ENCODE measurements at regions not wholly inside any gene's neighbourhood (a gene's known extent, or its start where the extent isn't known, plus 50 kb on each side); places are given as distances from the start of the nearest gene placed in this dataset.

DNA sequence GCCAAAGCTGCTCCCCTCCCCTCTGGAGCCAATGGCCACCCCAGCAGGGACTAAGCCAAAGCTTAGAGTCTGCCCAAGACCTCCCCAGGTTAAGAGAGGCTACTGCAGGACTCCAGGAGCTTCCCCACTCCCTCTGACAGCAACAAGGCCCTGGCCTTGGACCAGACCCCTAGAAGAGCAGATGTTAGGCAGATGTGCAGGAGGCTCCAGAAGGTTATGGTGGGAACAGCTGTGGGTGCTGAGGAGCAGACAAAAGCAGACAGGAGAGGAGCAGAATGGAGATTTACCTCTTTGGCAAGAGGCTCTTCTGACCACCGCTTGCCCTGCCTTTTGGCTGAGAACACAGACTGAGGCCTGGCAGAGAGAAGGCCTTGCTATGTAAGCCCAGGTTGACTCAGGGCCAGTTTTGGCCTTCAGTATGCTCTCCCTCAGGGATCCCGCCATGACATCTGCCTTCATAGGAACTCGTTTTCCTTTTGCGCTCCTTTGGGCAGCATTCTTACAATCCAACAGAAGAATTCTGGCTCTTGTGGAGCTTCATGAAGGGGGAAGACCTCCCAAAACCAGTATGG lies 113.0 kb downstream of the RBFOX3 start:
- no peaks in the 10 kb centered on the region for H3K36me3 ChIP-seq
- H3K9me3 ChIP-seq: no peaks in the 10 kb centered on the region
- H3K27ac ChIP-seq: no peak overlapping the region
- intact Hi-C loops (cut with DNase I; ENCODE audit: low total_unique reads): no loop called here
- no peaks in the 10 kb centered on the region for H3K4me1 ChIP-seq
- no peaks in the 10 kb centered on the region for H3K27me3 ChIP-seq
- TF ChIP-seq POLR2A (IDR thresholded peaks at IDR 0.05): no peak
- TF ChIP-seq, protein P1, sequence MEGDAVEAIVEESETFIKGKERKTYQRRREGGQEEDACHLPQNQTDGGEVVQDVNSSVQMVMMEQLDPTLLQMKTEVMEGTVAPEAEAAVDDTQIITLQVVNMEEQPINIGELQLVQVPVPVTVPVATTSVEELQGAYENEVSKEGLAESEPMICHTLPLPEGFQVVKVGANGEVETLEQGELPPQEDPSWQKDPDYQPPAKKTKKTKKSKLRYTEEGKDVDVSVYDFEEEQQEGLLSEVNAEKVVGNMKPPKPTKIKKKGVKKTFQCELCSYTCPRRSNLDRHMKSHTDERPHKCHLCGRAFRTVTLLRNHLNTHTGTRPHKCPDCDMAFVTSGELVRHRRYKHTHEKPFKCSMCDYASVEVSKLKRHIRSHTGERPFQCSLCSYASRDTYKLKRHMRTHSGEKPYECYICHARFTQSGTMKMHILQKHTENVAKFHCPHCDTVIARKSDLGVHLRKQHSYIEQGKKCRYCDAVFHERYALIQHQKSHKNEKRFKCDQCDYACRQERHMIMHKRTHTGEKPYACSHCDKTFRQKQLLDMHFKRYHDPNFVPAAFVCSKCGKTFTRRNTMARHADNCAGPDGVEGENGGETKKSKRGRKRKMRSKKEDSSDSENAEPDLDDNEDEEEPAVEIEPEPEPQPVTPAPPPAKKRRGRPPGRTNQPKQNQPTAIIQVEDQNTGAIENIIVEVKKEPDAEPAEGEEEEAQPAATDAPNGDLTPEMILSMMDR (IDR thresholded peaks at IDR 0.05): no peak
- DNase-seq: no peak
- H3K4me3 ChIP-seq: no peak overlapping the region

DNA sequence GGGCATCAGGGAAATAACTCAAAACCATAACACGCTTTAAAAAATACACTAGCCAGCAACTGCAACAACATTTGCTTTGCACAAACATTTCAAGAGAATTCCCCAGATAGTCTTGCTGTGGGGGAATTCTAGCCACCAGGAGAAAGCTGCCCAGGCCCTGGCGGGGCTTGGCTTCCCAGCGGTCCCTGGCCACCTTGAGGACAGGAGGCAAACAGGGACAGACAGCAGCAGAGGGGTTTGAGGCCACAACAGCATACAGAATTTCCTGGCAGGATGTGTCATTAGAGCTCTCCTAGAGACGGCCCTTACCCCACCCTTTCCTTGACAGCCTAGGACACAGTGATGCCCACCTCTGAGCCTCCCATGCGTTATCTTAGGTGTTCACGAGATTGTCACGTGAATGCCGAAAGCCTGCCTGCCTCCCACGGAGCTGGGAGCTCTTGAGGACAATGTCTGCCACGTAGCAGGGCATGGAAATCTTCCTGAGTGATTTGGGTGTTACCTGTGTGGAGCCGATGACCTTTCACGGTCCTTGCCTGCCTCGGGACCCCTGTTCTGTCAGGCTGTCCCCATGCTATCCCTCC lies 114.3 kb downstream of the RBFOX3 start:
- H3K36me3 ChIP-seq: no peaks in the 10 kb centered on the region
- DNase-seq: no peak
- no peaks in the 10 kb centered on the region for H3K9me3 ChIP-seq
- intact Hi-C loops (cut with DNase I; ENCODE audit: low total_unique reads): no loop called here
- no peaks in the 10 kb centered on the region for H3K4me1 ChIP-seq
- no peaks in the 10 kb centered on the region for H3K27me3 ChIP-seq
- no peak for TF ChIP-seq POLR2A (IDR thresholded peaks at IDR 0.05)
- TF ChIP-seq, protein P1 (IDR thresholded peaks at IDR 0.05): no peak
- no peak overlapping the region for H3K4me3 ChIP-seq
- no peak overlapping the region for H3K27ac ChIP-seq

DNA sequence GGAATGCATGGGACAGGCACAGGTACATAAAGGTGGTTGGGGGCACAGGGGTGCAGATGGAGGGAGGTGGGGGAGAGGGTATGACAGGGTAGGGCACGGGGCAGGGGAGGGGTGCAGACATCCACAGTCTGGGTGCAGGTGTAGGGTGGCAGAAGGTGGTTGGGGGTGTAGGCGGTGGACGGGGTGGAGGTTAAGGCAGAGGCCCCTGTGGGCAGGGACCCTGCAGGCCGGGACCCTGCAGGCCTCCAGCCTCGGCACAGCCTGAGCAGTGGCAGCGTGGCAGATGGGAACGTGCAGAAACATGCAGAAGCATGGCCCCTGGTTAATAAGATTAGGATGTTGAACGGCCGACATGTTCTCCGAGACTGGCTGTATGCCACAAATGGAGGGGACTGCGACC lies 115.2 kb downstream of the RBFOX3 start:
- DNase-seq: no peak
- TF ChIP-seq, protein P1 (IDR thresholded peaks at IDR 0.05): no peak
- TF ChIP-seq POLR2A (IDR thresholded peaks at IDR 0.05): no peak
- Histone ChIP-seq H3K9me3 (no peaks in the 10 kb centered on the region), H3K27ac (no peak overlapping the region), H3K4me1 (no peaks in the 10 kb centered on the region), H3K36me3 (no peaks in the 10 kb centered on the region), H3K4me3 (no peak overlapping the region), H3K27me3 (no peaks in the 10 kb centered on the region)
- intact Hi-C loops (cut with DNase I; ENCODE audit: low total_unique reads): no loop called here

DNA sequence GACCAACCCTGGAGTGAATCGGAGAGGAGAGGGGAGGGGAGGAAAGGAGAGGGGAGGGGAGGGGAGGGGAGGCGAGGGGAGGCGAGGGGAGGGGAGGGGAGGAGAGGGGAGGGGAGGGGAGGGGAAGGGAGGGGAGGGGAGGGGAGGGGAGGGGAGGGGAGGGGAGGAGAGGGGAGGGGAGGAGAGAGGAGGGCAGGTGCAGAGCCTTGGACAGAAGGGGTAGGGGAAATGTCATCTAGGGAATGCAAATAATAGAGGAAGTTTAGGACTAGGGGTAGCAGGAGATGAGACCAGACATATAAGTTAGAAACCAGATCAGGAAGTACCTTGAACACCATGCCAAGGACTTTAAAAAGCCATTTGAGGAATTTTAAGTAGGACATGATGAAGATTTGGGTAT lies 119.8 kb downstream of the RBFOX3 start:
- TF ChIP-seq, protein P1 (IDR thresholded peaks at IDR 0.05): no peak
- no peak for TF ChIP-seq POLR2A (IDR thresholded peaks at IDR 0.05)
- no peak overlapping the region for H3K4me3 ChIP-seq
- no peaks in the 10 kb centered on the region for H3K9me3 ChIP-seq
- intact Hi-C loops (cut with DNase I; ENCODE audit: low total_unique reads): no loop called here
- no peak for DNase-seq
- H3K27ac ChIP-seq: no peak overlapping the region
- no peaks in the 10 kb centered on the region for H3K36me3 ChIP-seq
- H3K27me3 ChIP-seq: no peaks in the 10 kb centered on the region
- no peaks in the 10 kb centered on the region for H3K4me1 ChIP-seq

DNA sequence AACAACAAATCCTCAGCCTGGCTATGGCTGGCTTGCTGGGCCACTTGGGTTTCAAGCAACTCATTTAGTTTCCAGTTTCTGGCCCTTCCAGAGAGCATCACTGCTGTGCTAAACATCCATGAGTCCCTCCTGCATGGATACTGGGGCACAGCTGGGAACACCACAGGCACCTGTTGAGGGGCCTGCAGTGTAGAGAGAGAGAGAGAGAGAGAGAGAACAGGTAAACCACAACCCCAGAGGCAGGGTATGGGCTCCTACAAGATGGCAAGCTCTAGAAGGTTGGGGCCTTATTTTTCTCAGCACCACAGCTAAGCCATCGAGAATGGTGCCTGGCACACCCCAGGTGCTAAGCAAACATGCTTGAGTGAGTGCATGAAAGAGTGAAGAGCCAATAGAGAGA lies 120.3 kb downstream of the RBFOX3 start:
- no peak for DNase-seq
- H3K36me3 ChIP-seq: no peaks in the 10 kb centered on the region
- H3K9me3 ChIP-seq: no peaks in the 10 kb centered on the region
- H3K4me1 ChIP-seq: no peaks in the 10 kb centered on the region
- no peak overlapping the region for H3K4me3 ChIP-seq
- intact Hi-C loops (cut with DNase I; ENCODE audit: low total_unique reads): no loop called here
- TF ChIP-seq, protein P1 (IDR thresholded peaks at IDR 0.05): no peak
- no peak for TF ChIP-seq POLR2A (IDR thresholded peaks at IDR 0.05)
- H3K27me3 ChIP-seq: no peaks in the 10 kb centered on the region
- no peak overlapping the region for H3K27ac ChIP-seq

Data from uterus (tissue), 3 donors.